Upper lobe of left lung (tissue), 4 donors: ENCODE measurements at regions not wholly inside any gene's neighbourhood (a gene's known extent, or its start where the extent isn't known, plus 50 kb on each side); places are given as distances from the start of the nearest gene placed in this dataset.

Source experiments
- CTCF ChIP-seq, 6 experiments: fragments of 450-650 bp in 4 of 6; fragments of 200-600 bp in 2 of 6; sonication (generic) in 2 of 6; IDR thresholded peaks; one replicate each; pipeline ENCODE4 v1.5.1; 2016 to 2019; ENCODE audit warnings: antibody characterized with exemption in 6 of 6
- EP300 ChIP-seq, 4 donors: sonication (generic); formaldehyde crosslinking; IDR thresholded peaks; one replicate each; pipeline ENCODE4 v1.5.1; 2017; ENCODE audit warnings: antibody characterized with exemption in 4 of 4, control low read depth in 2 of 4
- POLR2A ChIP-seq, 4 donors: fragments of 450-650 bp; IDR thresholded peaks; one replicate each; pipeline ENCODE4 v1.5.1; 2016 to 2017; ENCODE audit warnings: antibody characterized with exemption in 4 of 4, mild to moderate bottlenecking in 2 of 4

GRCh38 chr4:38600575-38600974 is 63.4 kb upstream of the KLF3 start:
- TF ChIP-seq POLR2A (IDR thresholded peaks at IDR 0.05) (no peak), EP300 (IDR thresholded peaks at IDR 0.05) (no peak), CTCF (IDR thresholded peaks at IDR 0.05) (no peak)
